Activated CD4-positive, alpha-beta T cell treated with anti-CD3 and anti-CD28 coated beads, Interleukin-2, Interleukin-6, amounts not matched to agents 100 ng/mL and 50 ng/mL, durations not matched to agents 16 hours and 8 hours (primary cell): ENCODE measurements at regions not wholly inside any gene's neighbourhood (a gene's known extent, or its start where the extent isn't known, plus 50 kb on each side); places are given as distances from the start of the nearest gene placed in this dataset.

Source experiments
- DNase-seq: peaks from one replicate; pipeline ENCODE4 v3.0.0-alpha.2; 2020

- DNase-seq = no peak
Observed at GRCh38 chr12:5232826-5233500, 189.3 kb downstream of the KCNA5 start.

DNA sequence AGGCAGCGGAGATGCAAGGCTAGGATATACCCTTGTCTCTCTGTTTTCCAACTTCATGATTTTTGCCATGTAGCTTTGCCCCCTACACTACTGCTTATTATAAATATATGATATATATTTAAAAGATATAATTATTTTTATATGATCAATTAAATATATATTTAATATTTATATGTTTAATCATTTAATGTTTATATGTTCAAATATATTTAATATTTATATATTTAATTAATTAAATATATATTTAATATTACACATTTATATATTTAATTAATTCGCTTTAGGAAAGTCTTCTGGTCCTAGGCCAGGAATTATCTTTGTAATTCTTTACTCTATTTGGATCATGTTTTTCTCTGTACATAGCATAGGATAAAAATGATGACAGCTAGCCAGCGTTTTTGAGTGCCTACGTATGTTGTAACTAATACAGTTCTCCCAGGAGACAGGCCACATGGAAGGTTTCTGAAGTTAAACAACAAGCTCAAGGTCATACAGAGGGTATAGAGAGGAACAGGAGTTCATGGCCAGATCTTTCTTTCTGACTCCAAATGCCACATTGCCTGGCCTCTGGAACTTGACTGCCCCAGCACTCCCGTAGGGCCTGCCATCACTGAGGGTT lies 192.5 kb downstream of the KCNA5 start:
- no peak for DNase-seq

- no peak for DNase-seq
Observed at GRCh38 chr12:5242440-5242839, 189.5 kb upstream of the NTF3 start.

DNA sequence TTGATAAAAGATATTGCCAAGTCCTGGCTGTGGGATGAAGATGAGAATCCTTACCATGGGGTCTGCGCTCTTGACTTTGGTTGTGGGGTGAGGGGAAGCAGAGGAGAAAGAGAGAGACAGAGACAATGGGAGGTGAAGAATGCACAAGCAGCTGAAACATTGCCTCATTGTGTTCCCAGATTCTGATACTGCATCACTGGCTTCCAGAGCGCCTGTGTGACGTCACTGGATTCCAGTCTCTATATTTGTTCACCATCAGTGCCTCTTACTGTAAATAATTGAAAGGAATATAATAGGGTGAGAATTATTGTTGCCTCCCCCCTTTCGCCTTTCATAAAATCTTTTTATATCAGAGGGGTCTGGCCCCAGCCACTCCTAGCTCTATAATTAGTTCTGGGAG lies 188.9 kb upstream of the NTF3 start:
- DNase-seq = no peak

DNA sequence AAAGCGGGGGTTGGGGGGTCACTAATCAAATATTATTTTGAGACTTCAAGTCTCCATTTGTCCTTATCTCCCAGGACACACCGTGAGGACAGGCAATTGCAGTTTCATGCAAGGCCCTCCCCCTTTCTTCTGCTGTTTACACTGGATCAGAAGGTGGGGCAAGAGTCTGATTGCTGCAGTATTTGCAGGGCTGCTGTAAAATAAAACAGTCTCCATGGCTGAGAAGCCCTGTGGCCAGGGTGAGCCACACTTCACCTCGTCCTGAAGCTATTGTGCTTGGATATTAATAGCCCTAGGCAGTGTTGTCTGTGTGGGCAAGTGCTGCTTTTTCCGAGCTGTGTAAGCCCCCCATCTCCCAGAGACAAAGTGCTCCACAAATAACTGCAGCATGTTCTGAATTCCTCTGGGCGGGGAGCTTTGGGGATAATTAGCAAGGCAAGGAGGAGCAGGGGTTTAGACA lies 187.4 kb upstream of the NTF3 start:
- DNase-seq = no peak

GRCh38 chr12:5246196-5246595 lies 185.7 kb upstream of the NTF3 start:
- DNase-seq = no peak

GRCh38 chr12:5247144-5247543 lies 184.8 kb upstream of the NTF3 start:
- no peak for DNase-seq

- no peak for DNase-seq
Observed at GRCh38 chr12:5248230-5248629, 183.7 kb upstream of the NTF3 start.

- DNase-seq = no peak
Observed at GRCh38 chr12:5248999-5249526, 182.8 kb upstream of the NTF3 start.

- DNase-seq = no peak
Observed at GRCh38 chr12:5251092-5251491, 180.8 kb upstream of the NTF3 start.

GRCh38 chr12:5251786-5252185 lies 180.1 kb upstream of the NTF3 start:
- no peak for DNase-seq

DNA sequence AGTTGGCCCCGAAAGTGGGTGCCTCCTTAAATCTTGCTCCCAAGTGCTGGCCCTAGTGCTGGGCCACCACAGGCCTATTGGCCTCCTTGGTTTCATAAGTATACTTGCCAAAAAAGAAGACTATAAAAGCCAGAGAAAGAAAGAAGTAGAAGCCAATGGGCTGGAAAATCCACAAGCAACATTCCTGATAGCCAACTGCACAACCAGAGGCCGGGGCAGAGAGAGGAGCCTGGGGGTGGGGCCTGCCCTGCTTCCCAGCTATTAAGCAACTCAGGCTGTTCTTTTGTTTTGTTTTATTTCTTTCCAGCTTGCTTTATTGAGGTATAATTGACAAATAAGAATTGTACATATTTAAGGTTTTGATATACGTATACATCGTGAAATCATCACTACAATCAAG lies 177.2 kb upstream of the NTF3 start:
- DNase-seq = no peak

- DNase-seq = no peak
Observed at GRCh38 chr12:5257763-5258495, 174.0 kb upstream of the NTF3 start.

- DNase-seq = no peak
Observed at GRCh38 chr12:5258498-5258897, 173.4 kb upstream of the NTF3 start.

GRCh38 chr12:5258926-5259325 lies 173.0 kb upstream of the NTF3 start:
- DNase-seq = no peak

DNA sequence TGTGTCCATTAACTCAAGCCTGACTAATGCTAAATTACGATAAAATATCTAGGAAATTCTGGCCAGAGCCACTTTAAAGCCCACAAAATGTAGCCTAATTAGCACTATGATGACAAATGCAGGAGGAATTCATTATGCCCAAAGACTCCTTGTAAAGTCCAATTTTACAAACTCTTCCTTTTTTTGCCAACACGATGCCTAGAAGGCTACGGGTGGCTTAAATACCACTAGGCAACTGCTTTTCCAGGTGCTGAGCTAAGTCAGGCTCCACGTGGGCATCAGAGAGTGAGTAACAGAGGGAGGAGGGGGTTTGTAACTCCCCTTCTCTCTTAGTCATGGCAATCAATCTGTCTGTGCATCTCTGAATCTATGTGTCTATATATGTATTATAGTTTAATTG lies 172.4 kb upstream of the NTF3 start:
- no peak for DNase-seq

DNA sequence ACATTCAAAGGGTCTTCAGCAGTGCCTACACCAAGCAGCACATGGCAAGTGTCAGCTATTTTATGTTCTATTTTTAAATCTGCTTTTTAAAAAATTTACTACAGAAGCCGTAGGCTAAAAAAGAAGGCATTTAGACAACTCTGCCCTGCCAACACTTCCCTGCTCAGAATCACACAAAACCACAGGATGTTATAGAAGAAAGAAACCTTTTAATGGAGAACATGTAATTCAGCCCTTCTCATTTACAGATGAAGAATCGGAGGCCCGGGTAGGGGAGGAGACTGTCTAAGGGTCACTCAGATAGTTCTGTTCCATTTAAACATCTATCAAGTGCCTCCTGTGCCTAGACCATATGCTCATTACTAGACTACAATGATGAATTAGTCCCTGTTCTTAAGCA lies 171.8 kb upstream of the NTF3 start:
- no peak for DNase-seq

- no peak for DNase-seq
Observed at GRCh38 chr12:5260591-5261086, 171.3 kb upstream of the NTF3 start.

- DNase-seq = no peak
Observed at GRCh38 chr12:5262450-5262849, 169.5 kb upstream of the NTF3 start.

DNA sequence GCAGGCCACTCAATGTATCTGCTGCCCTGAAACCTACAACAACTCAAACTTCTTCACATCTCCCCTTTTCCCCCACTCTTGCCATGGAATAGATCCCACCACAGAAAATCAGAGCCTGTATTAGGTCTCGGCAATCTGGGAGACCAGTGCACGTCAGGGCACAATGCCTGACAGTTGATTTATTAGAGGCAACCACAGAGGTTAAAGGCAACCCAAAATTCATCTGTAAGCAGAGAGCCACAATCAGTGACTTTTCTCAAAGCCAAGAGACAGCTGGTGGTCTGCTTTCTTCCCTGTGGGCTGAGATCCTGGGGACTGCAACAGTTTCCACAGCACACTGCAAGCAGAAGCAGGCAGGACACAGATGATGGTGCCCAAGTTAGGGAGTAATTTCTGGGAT lies 169.0 kb upstream of the NTF3 start:
- DNase-seq = no peak

DNA sequence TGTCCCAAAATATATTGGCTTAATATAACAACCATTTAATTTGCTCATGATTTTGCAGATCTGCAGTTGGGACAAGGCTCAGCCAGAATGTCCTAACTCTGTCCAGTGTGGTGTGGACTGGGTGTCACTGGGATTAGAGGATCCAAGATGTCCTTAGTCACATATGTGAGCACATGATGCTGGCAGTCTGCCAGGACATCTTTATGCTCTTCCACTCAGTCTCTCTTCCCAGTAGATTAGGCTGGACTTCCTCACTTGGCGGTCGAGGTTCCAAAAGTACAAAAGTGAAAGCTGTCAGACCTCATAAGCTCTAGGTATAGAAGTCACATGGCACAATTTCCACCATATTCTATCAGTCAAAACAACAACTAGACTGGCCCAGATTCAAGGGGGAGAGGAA lies 167.9 kb upstream of the NTF3 start:
- no peak for DNase-seq

DNA sequence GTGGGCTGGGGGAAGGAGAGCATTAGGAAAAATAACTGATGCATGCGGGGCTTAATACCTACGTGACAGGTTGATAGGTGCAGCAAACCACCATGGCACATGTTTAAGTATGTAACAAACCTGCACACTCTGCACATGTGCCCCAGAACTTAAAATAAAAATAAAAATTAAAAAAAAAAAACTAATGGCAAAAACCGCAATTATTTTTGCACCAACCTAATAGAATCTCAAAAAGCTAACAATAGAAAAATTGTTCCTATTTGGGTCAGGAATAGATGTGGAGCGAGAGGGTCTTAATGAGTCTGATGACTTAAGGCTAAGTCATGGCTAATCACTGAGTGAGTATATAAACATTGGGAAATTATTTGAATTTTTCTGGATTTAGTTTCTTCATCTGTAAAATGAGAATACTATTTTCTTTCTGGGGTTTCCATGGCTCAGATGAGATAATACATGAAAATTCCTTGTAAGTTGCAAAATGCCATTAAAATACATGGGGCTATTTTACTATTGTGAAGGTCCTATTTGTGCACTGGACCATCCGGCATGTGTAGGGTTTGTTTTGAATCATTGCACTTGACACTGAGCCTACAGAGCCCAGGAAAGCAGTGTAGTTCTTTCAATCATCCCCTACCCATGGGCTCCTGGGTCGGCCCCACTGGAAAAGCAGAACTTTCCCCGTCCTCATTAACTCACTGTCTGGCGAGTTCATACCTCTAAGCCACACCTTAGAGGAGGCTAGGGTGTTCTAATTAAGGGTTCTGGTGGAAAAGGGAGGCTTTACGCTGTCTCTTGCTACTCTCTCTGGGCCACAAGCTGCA lies 164.1 kb upstream of the NTF3 start:
- no peak for DNase-seq
